HG02759 (cell line): ENCODE measurements at regions not wholly inside any gene's neighbourhood (a gene's known extent, or its start where the extent isn't known, plus 50 kb on each side); places are given as distances from the start of the nearest gene placed in this dataset.

Experiments used
- ATAC-seq: cut with Tn5 transposase; IDR thresholded peaks from one replicate; pipeline ENCODE4 v1.9.1; 2021; ENCODE audit warnings: mild to moderate bottlenecking, moderate library complexity; ENCODE audit not compliant: unreplicated experiment

DNA sequence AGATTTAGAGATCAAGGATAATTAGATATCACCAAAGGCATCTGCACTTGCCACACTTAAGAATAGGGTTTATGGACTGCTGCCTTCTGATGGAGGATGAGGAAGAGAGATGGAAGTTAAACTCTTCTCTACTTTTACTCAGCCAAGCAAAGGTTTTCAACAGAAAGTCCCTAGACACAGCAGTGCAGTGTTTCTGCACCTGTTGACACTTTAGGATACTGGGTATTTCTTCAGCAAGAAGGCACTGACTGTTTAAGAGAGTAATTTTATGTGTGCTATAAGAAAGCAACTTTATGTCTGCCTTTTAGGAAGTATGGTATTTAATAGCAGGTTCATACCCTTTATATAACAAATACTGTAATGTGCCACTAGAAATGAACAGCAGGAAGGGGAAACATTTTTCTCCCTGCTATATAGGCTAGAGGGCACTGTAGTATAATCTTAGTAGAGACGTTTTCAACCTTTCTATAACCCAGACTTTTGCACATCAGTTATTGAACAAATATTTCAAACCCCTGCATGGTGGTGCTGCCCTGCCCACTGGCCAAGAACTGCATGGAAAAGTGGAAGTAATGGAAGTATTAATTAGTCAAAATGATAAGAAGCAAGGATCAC lies 225.0 kb upstream of the GRIP1 start:
- no peak for ATAC-seq

DNA sequence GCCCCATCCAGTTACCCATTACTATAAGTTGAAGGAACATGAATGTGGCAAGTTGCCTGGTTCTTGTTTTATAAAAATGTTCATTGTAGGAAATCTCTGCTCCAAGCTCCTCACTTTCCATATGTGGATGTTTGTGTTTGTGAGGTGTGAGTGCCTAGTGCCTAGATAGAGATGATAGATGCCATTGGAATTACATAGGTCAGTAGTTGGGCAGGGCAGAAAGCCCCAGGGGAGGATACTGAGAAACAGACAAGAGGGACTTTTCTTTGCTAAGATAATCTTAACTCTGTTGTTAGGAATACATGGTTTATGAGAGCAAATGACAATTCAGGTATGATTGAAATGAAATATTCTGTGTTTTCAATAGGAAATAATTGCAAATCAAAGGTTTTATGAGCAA lies 226.3 kb upstream of the GRIP1 start:
- no peak for ATAC-seq

GRCh38 chr12:66910366-66910974 lies 231.6 kb upstream of the GRIP1 start:
- no peak for ATAC-seq

GRCh38 chr12:66915306-66915904 lies 236.5 kb upstream of the GRIP1 start:
- no peak for ATAC-seq

- ATAC-seq, result no peak
Observed at GRCh38 chr12:66916189-66916588, 237.3 kb upstream of the GRIP1 start.

DNA sequence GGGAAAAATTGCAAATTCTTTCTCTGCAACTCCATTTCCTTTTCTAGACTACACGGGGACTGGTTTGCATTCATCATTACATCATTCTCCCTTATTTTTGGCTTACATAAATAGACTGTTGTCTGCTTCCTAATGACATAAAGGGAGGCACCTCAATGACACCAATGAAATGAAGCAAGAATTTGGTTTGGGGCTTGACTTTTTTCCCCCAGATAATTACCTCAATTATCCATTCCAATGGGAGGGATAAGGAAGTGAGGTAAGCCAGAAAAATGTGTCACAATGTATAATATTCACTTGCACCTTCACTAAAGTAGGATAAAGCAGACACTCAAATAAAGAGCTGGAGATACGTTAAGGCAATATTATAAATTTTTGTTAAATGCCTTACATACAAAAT lies 240.6 kb upstream of the GRIP1 start:
- ATAC-seq, result no peak

GRCh38 chr12:66920205-66920604 lies 241.3 kb upstream of the GRIP1 start:
- no peak for ATAC-seq

DNA sequence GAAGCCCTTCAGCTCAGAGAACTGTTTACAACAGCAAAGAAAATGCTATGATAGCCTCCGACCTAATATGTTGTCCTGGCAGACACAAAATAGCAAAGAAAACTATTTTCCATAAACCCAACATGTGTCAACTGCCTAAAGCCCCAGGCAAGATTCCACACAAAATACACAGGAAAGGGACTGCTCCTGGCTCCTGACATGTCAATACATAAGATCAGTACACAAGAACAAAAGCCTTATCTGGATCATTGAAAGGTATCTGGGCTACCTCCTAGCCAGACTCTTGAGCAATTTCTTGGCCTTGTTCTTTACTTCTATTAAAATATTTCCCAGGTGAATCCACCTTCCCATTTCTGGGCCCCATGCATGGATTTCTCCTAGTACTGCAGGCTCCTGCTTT lies 242.3 kb upstream of the GRIP1 start:
- no peak for ATAC-seq

GRCh38 chr12:66925083-66925482 lies 246.2 kb upstream of the GRIP1 start:
- no peak for ATAC-seq

DNA sequence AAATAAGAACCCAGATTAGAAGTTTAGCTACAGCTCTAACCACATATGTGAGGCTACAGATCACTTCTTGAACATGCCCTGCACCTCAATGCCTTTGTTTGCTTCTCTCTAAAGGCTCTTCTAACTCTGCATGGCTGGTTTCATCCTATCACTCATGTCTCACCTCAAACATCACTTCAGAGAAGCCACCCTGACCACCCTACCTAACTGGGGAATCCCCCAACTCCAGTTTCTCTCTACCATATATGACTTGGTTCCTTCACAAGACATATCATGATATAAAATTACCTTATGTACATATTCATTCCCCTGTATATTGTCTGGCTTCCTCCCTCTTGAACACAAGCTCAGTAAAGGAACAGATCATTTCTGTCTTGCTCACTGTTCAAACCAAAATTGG lies 250.2 kb upstream of the GRIP1 start:
- ATAC-seq, result no peak

DNA sequence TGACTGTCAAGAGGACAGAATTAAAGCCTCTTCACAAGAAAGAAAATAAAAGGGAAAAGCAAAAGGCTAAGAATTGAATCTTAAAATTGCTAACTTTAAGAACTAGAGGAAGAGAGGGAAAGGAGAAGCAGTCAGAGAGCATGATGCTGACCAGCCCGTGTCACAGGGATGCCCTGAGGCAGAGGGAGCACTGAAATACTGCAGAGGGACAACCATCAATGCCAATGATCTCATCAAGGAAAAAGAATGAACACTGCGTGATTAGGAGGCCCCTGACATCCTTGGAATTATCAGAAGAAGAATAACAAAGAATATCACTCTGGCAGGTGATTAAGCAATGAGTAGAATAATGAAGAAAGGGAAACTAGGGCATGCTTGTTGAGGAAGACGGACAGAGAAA lies 252.2 kb upstream of the GRIP1 start:
- no peak for ATAC-seq

DNA sequence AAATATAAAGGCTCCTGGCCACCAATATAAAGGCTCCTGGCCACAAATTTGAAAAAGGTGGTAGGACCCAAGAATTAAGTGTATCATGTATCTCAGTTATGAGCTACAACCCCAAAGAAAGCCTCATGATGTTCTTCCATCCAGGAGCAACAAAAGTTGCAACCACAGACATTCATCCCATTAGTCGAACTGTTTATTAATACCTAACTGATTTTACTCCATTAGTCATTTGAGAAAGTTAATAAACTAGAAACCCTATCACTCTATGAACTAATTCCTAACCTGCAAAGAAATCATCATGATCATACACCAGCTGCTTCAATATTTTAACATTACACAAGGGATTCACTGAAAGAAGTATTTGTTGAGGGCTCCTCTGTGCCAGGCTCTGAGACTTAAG lies 253.2 kb upstream of the GRIP1 start:
- no peak for ATAC-seq

GRCh38 chr12:66934302-66935062 lies 255.6 kb upstream of the GRIP1 start:
- ATAC-seq, result no peak

- ATAC-seq, result no peak
Observed at GRCh38 chr12:66941150-66941549, 262.3 kb upstream of the GRIP1 start.

GRCh38 chr12:66942741-66943465 lies 264.0 kb upstream of the GRIP1 start:
- ATAC-seq, result no peak

DNA sequence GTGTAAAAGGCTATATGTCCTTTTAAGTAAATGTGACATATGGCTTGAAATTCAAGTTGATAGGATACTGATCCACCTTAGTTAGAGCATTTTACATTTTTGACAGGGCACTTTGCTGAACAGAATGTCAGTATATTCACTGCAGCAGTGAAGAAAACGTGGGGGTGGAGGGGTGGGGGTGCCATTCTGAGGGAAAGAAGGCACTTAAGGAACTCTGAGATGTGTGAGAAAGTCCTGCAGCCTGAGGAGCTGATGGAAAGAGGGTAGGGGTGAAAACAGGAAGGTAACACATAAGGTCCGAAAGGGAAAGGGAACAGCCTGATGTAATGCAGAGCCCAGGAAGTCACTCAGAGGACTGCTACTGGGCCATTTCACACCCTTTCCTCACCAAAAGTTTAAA lies 265.5 kb upstream of the GRIP1 start:
- ATAC-seq, result no peak

- no peak for ATAC-seq
Observed at GRCh38 chr12:66945189-66945817, 266.4 kb upstream of the GRIP1 start.

GRCh38 chr12:66947119-66947518 lies 268.2 kb upstream of the GRIP1 start:
- ATAC-seq, result no peak

DNA sequence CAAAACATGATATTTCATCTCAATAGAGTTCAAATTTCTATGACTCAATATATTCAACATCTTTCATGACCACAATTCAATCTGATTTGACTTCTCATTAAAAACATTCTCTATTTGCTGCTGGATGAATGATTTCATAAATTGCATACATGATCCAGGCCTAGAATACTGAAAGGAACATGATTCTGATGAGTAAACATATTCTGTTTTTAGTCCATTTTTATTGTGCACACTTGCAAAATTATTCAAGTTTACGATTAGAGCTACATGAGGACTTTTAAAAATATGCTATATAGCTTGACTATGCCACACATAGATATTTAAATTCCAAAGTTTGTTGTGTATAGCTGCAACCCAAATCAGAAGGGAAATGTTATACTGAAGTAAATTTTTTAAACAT lies 273.8 kb upstream of the GRIP1 start:
- ATAC-seq, result no peak

DNA sequence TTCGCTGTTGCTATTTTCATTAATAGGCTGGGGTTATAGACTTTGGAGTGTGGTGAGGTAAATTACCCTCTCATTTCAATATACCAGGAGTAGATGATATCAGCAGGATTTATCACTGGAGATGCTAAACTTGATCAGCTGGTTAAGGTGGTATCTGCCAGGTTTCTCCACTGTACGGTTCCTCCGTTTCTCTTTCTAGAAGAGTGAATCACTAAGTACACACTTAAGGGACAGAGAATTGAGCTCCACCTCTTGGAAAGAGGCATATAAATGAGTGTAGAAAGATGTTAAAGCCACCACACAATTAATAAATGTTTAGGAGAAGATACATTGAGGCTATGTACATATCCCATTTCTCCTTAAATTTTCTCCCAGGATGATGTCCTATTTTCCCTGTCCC lies 277.4 kb upstream of the GRIP1 start:
- no peak for ATAC-seq

DNA sequence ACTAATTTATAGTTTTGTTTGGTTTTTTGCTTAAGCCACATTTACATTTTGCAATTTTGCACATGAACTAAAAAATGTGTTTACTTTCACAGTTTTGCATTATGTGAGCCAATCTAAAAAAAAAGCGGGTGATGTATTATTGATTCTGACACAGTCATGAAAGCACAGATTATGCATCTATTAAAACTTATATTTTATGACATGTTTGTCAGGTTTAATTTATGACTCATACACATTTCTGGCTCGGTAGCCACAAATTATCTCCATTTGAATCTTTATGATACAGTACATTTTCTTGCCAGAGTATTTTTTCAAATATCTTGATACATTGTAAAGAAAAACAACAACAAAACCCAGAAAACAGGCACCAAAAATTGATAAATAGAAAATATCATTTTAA lies 280.4 kb upstream of the GRIP1 start:
- ATAC-seq, result no peak
